ENCODE measurements at regions not wholly inside any gene's neighbourhood (a gene's known extent, or its start where the extent isn't known, plus 50 kb on each side); places are given as distances from the start of the nearest gene placed in this dataset.

- Mint-ChIP-seq H3K27ac (no peak overlapping the region), H3K36me3 (no peaks in the 10 kb centered on the region), H3K4me3 (no peak overlapping the region), H3K27me3 (ENCODE audit: insufficient read depth, low read depth) (no peaks in the 10 kb centered on the region), H3K4me1 (peaks cover 35% of the 10 kb centered on the region), H3K9me3 (no peaks in the 10 kb centered on the region)
- Histone ChIP-seq H4K20me1 (ENCODE audit: low read depth) (no peaks in the 10 kb centered on the region), H3K4me2 (no peak overlapping the region), H3K4me1 (peaks cover 13% of the 10 kb centered on the region), H3K4me3 (no peak overlapping the region), H2AFZ (replicated peaks) (no peak overlapping the region), H3K27ac (no peak overlapping the region), H3K36me3 (no peaks in the 10 kb centered on the region), H3K9ac (no peak overlapping the region), H3K79me2 (ENCODE audit: low read depth) (no peaks in the 10 kb centered on the region), H3F3A (ENCODE audit: low read depth) (peaks cover 23% of the 10 kb centered on the region), H3K27me3 (no peaks in the 10 kb centered on the region), H3K9me3 (ENCODE audit: low read depth) (no peaks in the 10 kb centered on the region)
- no peak for DNase-seq (ENCODE audit: low spot score)
- TF ChIP-seq, protein P1, sequence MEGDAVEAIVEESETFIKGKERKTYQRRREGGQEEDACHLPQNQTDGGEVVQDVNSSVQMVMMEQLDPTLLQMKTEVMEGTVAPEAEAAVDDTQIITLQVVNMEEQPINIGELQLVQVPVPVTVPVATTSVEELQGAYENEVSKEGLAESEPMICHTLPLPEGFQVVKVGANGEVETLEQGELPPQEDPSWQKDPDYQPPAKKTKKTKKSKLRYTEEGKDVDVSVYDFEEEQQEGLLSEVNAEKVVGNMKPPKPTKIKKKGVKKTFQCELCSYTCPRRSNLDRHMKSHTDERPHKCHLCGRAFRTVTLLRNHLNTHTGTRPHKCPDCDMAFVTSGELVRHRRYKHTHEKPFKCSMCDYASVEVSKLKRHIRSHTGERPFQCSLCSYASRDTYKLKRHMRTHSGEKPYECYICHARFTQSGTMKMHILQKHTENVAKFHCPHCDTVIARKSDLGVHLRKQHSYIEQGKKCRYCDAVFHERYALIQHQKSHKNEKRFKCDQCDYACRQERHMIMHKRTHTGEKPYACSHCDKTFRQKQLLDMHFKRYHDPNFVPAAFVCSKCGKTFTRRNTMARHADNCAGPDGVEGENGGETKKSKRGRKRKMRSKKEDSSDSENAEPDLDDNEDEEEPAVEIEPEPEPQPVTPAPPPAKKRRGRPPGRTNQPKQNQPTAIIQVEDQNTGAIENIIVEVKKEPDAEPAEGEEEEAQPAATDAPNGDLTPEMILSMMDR (IDR thresholded peaks at IDR 0.05) = no peak
- TF ChIP-seq EZH2phosphoT487 (IDR thresholded peaks at IDR 0.05) (no peak), EZH2 (IDR thresholded peaks at IDR 0.05) (no peak)
These were observed 62.8 kb upstream of the LEKR1 start for GRCh38 chr3:156763386-156763785.

DNA sequence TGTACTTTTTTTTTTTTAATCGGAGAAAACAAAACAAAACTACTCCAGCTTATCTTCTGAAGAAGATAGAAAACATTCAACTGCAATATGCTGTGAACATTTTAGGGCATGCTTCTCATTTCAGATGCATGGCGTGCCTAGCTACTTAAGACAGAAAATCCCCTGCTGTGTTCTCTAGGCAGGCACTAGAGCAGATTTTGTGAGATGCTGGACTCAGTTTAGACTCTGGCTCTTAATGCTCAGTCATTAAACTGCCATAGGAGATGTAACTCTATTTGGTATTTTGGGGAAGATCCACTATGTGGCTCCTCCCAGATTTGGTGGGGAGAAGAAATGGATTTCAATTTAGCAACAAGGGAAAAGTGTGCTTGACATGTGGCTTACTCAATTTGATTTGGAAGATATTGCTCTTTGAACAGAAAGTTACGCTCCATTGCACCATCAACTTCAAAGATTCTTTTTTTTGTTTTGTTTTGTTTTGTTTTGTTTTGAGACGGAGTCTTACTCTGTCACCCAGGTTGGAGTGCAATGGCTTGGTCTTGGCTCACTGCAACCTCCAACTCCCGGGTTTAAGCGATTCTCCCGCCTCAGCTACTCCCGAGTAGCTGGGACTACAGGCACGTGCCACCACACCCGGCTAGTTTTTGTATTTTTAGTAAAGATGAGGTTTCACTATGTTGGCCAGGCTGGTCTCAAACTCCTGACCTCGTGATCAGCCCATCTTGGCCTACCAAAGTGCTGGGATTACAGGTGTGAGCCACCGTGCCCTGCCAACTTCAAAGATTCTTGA lies 62.0 kb upstream of the LEKR1 start:
- Histone ChIP-seq H3K36me3 (no peaks in the 10 kb centered on the region), H3F3A (ENCODE audit: low read depth) (peaks cover 23% of the 10 kb centered on the region), H3K4me3 (no peak overlapping the region), H3K4me2 (no peak overlapping the region), H3K27ac (no peak overlapping the region), H3K27me3 (no peaks in the 10 kb centered on the region), H3K79me2 (ENCODE audit: low read depth) (no peaks in the 10 kb centered on the region), H4K20me1 (ENCODE audit: low read depth) (no peaks in the 10 kb centered on the region), H3K9ac (no peak overlapping the region), H3K4me1 (peaks cover 13% of the 10 kb centered on the region), H3K9me3 (ENCODE audit: low read depth) (no peaks in the 10 kb centered on the region), H2AFZ (replicated peaks) (no peak overlapping the region)
- peak overlapping the region; percentile 78 for H3K27ac Mint-ChIP-seq
- no peak for TF ChIP-seq EZH2 (IDR thresholded peaks at IDR 0.05)
- no peak for TF ChIP-seq EZH2phosphoT487 (IDR thresholded peaks at IDR 0.05)
- TF ChIP-seq, protein P1 (IDR thresholded peaks at IDR 0.05) = no peak
- H3K9me3 Mint-ChIP-seq = no peaks in the 10 kb centered on the region
- no peak for DNase-seq (ENCODE audit: low spot score)
- peaks cover 35% of the 10 kb centered on the region for H3K4me1 Mint-ChIP-seq
- no peaks in the 10 kb centered on the region for H3K36me3 Mint-ChIP-seq
- no peak overlapping the region for H3K4me3 Mint-ChIP-seq
- no peaks in the 10 kb centered on the region for H3K27me3 Mint-ChIP-seq (ENCODE audit: insufficient read depth, low read depth)

DNA sequence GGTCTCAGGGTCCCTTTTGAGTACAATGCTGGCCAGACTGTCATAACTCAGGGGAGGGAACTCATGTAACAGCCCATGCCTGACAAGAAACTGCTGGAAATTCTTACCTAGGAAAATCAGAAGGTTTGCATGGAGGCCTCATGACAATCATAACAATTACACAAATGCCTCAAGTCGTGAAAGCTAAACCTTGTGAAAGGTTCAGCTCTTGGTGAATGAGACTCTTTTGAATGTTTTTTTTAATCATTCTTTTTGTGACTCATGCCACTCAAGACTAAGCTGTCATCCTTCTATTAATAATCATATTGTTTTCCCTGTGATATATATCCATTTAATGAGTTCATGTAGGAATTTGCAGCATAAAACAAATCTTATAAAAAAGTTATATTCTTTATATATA lies 61.4 kb upstream of the LEKR1 start:
- Histone ChIP-seq H3K9me3 (ENCODE audit: low read depth) (no peaks in the 10 kb centered on the region), H3K79me2 (ENCODE audit: low read depth) (no peaks in the 10 kb centered on the region), H4K20me1 (ENCODE audit: low read depth) (no peaks in the 10 kb centered on the region), H3K4me1 (peaks cover 13% of the 10 kb centered on the region), H3K4me3 (no peak overlapping the region), H3K27ac (no peak overlapping the region), H3K9ac (no peak overlapping the region), H3K4me2 (no peak overlapping the region), H3K36me3 (no peaks in the 10 kb centered on the region), H2AFZ (replicated peaks) (no peak overlapping the region), H3F3A (ENCODE audit: low read depth) (peaks cover 23% of the 10 kb centered on the region), H3K27me3 (no peaks in the 10 kb centered on the region)
- DNase-seq (ENCODE audit: low spot score) = no peak
- peaks cover 35% of the 10 kb centered on the region for H3K4me1 Mint-ChIP-seq
- no peak for TF ChIP-seq EZH2 (IDR thresholded peaks at IDR 0.05)
- TF ChIP-seq, protein P1 (IDR thresholded peaks at IDR 0.05) = no peak
- no peak for TF ChIP-seq EZH2phosphoT487 (IDR thresholded peaks at IDR 0.05)
- H3K27ac Mint-ChIP-seq = no peak overlapping the region
- H3K4me3 Mint-ChIP-seq = no peak overlapping the region
- H3K36me3 Mint-ChIP-seq = no peaks in the 10 kb centered on the region
- H3K9me3 Mint-ChIP-seq = no peaks in the 10 kb centered on the region
- H3K27me3 Mint-ChIP-seq (ENCODE audit: insufficient read depth, low read depth) = no peaks in the 10 kb centered on the region

All from neural progenitor cell (in vitro differentiated cells).